ENCODE measurements at regions not wholly inside any gene's neighbourhood (a gene's known extent, or its start where the extent isn't known, plus 50 kb on each side); places are given as distances from the start of the nearest gene placed in this dataset.
A peak's percentile ranks its signal among the peaks of the same experiment; 100 is the strongest.

- Histone ChIP-seq H3K9me3 (no peaks in the 10 kb centered on the region), H3K27me3 (no peaks in the 10 kb centered on the region), H3K4me3 (ENCODE audit: low read depth, low read length) (no peak overlapping the region; the same call in 1 of the 2 replicates), H3K4me1 (peaks cover 26% of the 10 kb centered on the region), H3K36me3 (no peaks in the 10 kb centered on the region)
- TF ChIP-seq CTCF (IDR thresholded peaks at IDR 0.05; ENCODE audit: low read depth, low read length), result peak; percentile 87
- peak; percentile 42 for DNase-seq
Measured at GRCh38 chr3:178385280-178385952, 150.8 kb upstream of the KCNMB2 start.

- no peak overlapping the region for H3K4me3 ChIP-seq (ENCODE audit: low read depth, low read length)
- peaks cover 26% of the 10 kb centered on the region for H3K4me1 ChIP-seq
- H3K27me3 ChIP-seq, result no peaks in the 10 kb centered on the region
- H3K36me3 ChIP-seq, result no peaks in the 10 kb centered on the region
- TF ChIP-seq CTCF (IDR thresholded peaks at IDR 0.05; ENCODE audit: low read depth, low read length), result no peak
- no peak for DNase-seq
- H3K9me3 ChIP-seq, result no peaks in the 10 kb centered on the region
Measured at GRCh38 chr3:178386401-178386800, 149.8 kb upstream of the KCNMB2 start.

- Histone ChIP-seq H3K27me3 (no peaks in the 10 kb centered on the region), H3K36me3 (no peaks in the 10 kb centered on the region), H3K4me1 (peaks cover 24% of the 10 kb centered on the region), H3K4me3 (ENCODE audit: low read depth, low read length) (no peak overlapping the region), H3K9me3 (no peaks in the 10 kb centered on the region)
- no peak for TF ChIP-seq CTCF (IDR thresholded peaks at IDR 0.05; ENCODE audit: low read depth, low read length)
- DNase-seq, result no peak
Measured at GRCh38 chr3:178386880-178387279, 149.4 kb upstream of the KCNMB2 start.

- H3K27me3 ChIP-seq, result no peaks in the 10 kb centered on the region
- peaks cover 15% of the 10 kb centered on the region for H3K4me1 ChIP-seq
- no peak overlapping the region for H3K4me3 ChIP-seq (ENCODE audit: low read depth, low read length)
- H3K36me3 ChIP-seq, result no peaks in the 10 kb centered on the region
- DNase-seq, result no peak
- TF ChIP-seq CTCF (IDR thresholded peaks at IDR 0.05; ENCODE audit: low read depth, low read length), result no peak
- no peaks in the 10 kb centered on the region for H3K9me3 ChIP-seq
Measured at GRCh38 chr3:178388473-178388872, 147.8 kb upstream of the KCNMB2 start.

- TF ChIP-seq CTCF (IDR thresholded peaks at IDR 0.05; ENCODE audit: low read depth, low read length), result no peak
- no peaks in the 10 kb centered on the region for H3K9me3 ChIP-seq
- peaks cover 13% of the 10 kb centered on the region for H3K4me1 ChIP-seq
- DNase-seq, result no peak
- H3K27me3 ChIP-seq, result no peaks in the 10 kb centered on the region
- H3K4me3 ChIP-seq (ENCODE audit: low read depth, low read length), result no peak overlapping the region
- no peaks in the 10 kb centered on the region for H3K36me3 ChIP-seq
Measured at GRCh38 chr3:178389258-178389657, 147.0 kb upstream of the KCNMB2 start.

- no peaks in the 10 kb centered on the region for H3K9me3 ChIP-seq
- H3K4me1 ChIP-seq, result peaks cover 6% of the 10 kb centered on the region
- TF ChIP-seq CTCF (IDR thresholded peaks at IDR 0.05; ENCODE audit: low read depth, low read length), result no peak
- no peak for DNase-seq
- no peaks in the 10 kb centered on the region for H3K36me3 ChIP-seq
- no peaks in the 10 kb centered on the region for H3K27me3 ChIP-seq
- no peak overlapping the region for H3K4me3 ChIP-seq (ENCODE audit: low read depth, low read length)
Measured at GRCh38 chr3:178392511-178392926, 143.7 kb upstream of the KCNMB2 start.

Measured in BE2C (cell line).